Neural progenitor cell (in vitro differentiated cells): ENCODE measurements at regions not wholly inside any gene's neighbourhood (a gene's known extent, or its start where the extent isn't known, plus 50 kb on each side); places are given as distances from the start of the nearest gene placed in this dataset.

Source experiments
- DNase-seq: peaks from one replicate; pipeline ENCODE4 v3.0.0-alpha.2; 2016; ENCODE audit warnings: low spot score
- H2AFZ ChIP-seq: fragments of 200-600 bp; sonication (generic); replicated peaks from 2 replicates; pipeline ENCODE4 v1.6.1; 2016; ENCODE audit warnings: antibody characterized with exemption
- H3F3A ChIP-seq: fragments of 200-600 bp; sonication (generic); 2 replicates; pipeline ENCODE4 v1.6.1; 2016; ENCODE audit warnings: antibody characterized with exemption, low read depth
- H3K27ac ChIP-seq: fragments of 200-600 bp; sonication (generic); 2 replicates; pipeline ENCODE4 v1.5.1; 2016; ENCODE audit warnings: mild to moderate bottlenecking
- H3K27me3 ChIP-seq: fragments of 200-600 bp; sonication (generic); 2 replicates; pipeline ENCODE4 v1.6.1; 2016; ENCODE audit warnings: mild to moderate bottlenecking, moderate library complexity
- H3K36me3 ChIP-seq: fragments of 200-600 bp; sonication (generic); 2 replicates; pipeline ENCODE4 v1.5.1; 2016
- H3K4me1 ChIP-seq: fragments of 200-600 bp; sonication (generic); 2 replicates; pipeline ENCODE4 v1.6.1; 2016; ENCODE audit warnings: mixed run types
- H3K4me2 ChIP-seq: fragments of 200-600 bp; sonication (generic); 2 replicates; pipeline ENCODE4 v1.6.1; 2016
- H3K4me3 ChIP-seq: fragments of 200-600 bp; sonication (generic); 2 replicates; pipeline ENCODE4 v1.5.1; 2016
- H3K79me2 ChIP-seq: fragments of 200-600 bp; sonication (generic); 2 replicates; pipeline ENCODE4 v1.6.1; 2016; ENCODE audit warnings: low read depth
- H3K9ac ChIP-seq: fragments of 200-600 bp; sonication (generic); 2 replicates; pipeline ENCODE4 v1.6.1; 2016
- H3K9me3 ChIP-seq: fragments of 200-600 bp; sonication (generic); 2 replicates; pipeline ENCODE4 v1.5.1; 2016; ENCODE audit warnings: low read depth
- H4K20me1 ChIP-seq: fragments of 200-600 bp; sonication (generic); 2 replicates; pipeline ENCODE4 v1.6.1; 2016; ENCODE audit warnings: low read depth
- H3K27ac Mint-ChIP-seq: 3 replicates; pipeline ENCODE4 v1.8.0; 2021; ENCODE audit warnings: mixed read lengths
- H3K27me3 Mint-ChIP-seq: 2 replicates; pipeline ENCODE4 v1.8.0; 2022; ENCODE audit warnings: low read depth, mild to moderate bottlenecking, inconsistent platforms, moderate library complexity, mixed read lengths; ENCODE audit not compliant: insufficient read depth
- H3K36me3 Mint-ChIP-seq: 3 replicates; pipeline ENCODE4 v1.8.0; 2021; ENCODE audit warnings: mixed read lengths
- H3K4me1 Mint-ChIP-seq: 3 replicates; pipeline ENCODE4 v1.8.0; 2021; ENCODE audit warnings: mixed read lengths
- H3K4me3 Mint-ChIP-seq: 3 replicates; pipeline ENCODE4 v1.8.0; 2021; ENCODE audit warnings: mild to moderate bottlenecking, moderate library complexity, mixed read lengths
- H3K9me3 Mint-ChIP-seq: 3 replicates; pipeline ENCODE4 v1.8.0; 2020; ENCODE audit warnings: mixed read lengths
- EZH2 ChIP-seq: fragments of 200-600 bp; sonication (generic); IDR thresholded peaks from 2 replicates; pipeline ENCODE4 v1.6.1; 2017; ENCODE audit warnings: antibody characterized with exemption, mild to moderate bottlenecking, moderate library complexity
- EZH2phosphoT487 ChIP-seq: fragments of 200-600 bp; sonication (generic); IDR thresholded peaks from 2 replicates; pipeline ENCODE4 v1.6.1; 2017; ENCODE audit warnings: antibody characterized with exemption
- TF ChIP-seq, protein P1 (sequence below): fragments of 200-600 bp; sonication (generic); IDR thresholded peaks from 2 replicates; pipeline ENCODE4 v1.5.1; 2017; ENCODE audit warnings: antibody characterized with exemption, mild to moderate bottlenecking

DNA sequence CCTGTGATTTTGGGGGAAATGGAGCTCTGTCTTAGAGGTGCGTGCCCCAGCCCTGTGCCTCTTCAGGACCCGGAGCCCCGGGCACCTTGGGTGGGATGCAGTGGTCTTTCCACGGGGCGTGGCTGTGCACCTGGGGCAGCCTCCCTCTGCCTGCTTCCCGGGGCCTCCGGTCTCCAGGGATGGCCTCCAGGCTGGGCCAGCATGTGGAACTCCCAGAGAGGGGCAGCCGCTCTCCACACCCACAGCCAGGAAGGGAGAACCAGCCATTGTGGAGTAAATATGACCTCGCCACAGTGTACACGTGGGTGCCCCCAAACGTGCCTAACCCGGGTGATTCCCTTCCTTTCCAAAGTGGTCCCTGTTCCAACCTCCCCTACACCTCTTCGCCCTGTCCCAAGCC, 52.6 kb downstream of the JAKMIP3 start:
- Mint-ChIP-seq H3K4me1 (peaks cover 17% of the 10 kb centered on the region), H3K27me3 (peaks cover 4% of the 10 kb centered on the region), H3K27ac (no peak overlapping the region), H3K4me3 (no peak overlapping the region), H3K9me3 (no peaks in the 10 kb centered on the region), H3K36me3 (no peaks in the 10 kb centered on the region)
- Histone ChIP-seq H3F3A (no peaks in the 10 kb centered on the region), H3K4me2 (no peak overlapping the region), H3K9me3 (no peaks in the 10 kb centered on the region), H3K79me2 (no peaks in the 10 kb centered on the region), H3K4me1 (peaks cover 4% of the 10 kb centered on the region), H3K9ac (no peak overlapping the region), H3K36me3 (no peaks in the 10 kb centered on the region), H3K27me3 (no peaks in the 10 kb centered on the region), H3K4me3 (no peak overlapping the region), H4K20me1 (no peaks in the 10 kb centered on the region), H3K27ac (no peak overlapping the region), H2AFZ (no peak overlapping the region)
- TF ChIP-seq, protein P1, sequence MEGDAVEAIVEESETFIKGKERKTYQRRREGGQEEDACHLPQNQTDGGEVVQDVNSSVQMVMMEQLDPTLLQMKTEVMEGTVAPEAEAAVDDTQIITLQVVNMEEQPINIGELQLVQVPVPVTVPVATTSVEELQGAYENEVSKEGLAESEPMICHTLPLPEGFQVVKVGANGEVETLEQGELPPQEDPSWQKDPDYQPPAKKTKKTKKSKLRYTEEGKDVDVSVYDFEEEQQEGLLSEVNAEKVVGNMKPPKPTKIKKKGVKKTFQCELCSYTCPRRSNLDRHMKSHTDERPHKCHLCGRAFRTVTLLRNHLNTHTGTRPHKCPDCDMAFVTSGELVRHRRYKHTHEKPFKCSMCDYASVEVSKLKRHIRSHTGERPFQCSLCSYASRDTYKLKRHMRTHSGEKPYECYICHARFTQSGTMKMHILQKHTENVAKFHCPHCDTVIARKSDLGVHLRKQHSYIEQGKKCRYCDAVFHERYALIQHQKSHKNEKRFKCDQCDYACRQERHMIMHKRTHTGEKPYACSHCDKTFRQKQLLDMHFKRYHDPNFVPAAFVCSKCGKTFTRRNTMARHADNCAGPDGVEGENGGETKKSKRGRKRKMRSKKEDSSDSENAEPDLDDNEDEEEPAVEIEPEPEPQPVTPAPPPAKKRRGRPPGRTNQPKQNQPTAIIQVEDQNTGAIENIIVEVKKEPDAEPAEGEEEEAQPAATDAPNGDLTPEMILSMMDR, result no peak
- TF ChIP-seq EZH2phosphoT487 (no peak), EZH2 (no peak)
- no peak for DNase-seq

DNA sequence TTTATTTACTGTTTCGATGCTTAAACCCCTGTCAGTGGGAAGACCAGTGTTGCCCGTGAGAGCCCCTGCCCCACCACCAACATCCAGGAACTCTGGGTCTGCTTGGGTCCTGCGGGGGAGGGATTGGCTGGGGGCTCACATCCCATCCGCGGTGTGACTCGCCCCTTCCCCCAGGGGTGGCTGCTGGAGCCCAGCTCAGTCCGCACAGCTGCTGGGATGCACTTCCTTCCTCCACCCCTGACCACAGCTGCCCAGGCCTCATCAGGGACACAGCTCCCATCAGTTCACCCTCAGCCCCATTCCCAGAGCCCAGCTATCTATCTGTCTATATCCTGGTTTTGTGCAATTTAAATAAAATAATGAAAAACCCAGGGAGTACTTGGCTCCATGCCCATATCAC, 54.5 kb downstream of the JAKMIP3 start:
- no peaks in the 10 kb centered on the region for H3K79me2 ChIP-seq
- Mint-ChIP-seq H3K27ac (no peak overlapping the region), H3K4me1 (peaks cover 14% of the 10 kb centered on the region), H3K36me3 (no peaks in the 10 kb centered on the region), H3K27me3 (no peaks in the 10 kb centered on the region), H3K9me3 (no peaks in the 10 kb centered on the region), H3K4me3 (no peak overlapping the region)
- no peak overlapping the region for H2AFZ ChIP-seq
- no peak overlapping the region for H3K27ac ChIP-seq
- H4K20me1 ChIP-seq, result no peaks in the 10 kb centered on the region
- DNase-seq, result no peak
- TF ChIP-seq EZH2phosphoT487, result no peak
- H3K9me3 ChIP-seq, result no peaks in the 10 kb centered on the region
- H3K27me3 ChIP-seq, result no peaks in the 10 kb centered on the region
- H3F3A ChIP-seq, result no peaks in the 10 kb centered on the region
- H3K36me3 ChIP-seq, result no peaks in the 10 kb centered on the region
- no peak overlapping the region for H3K9ac ChIP-seq
- H3K4me3 ChIP-seq, result no peak overlapping the region
- H3K4me1 ChIP-seq, result peaks cover 4% of the 10 kb centered on the region
- H3K4me2 ChIP-seq, result no peak overlapping the region

GRCh38 chr10:132120734-132121510, 55.2 kb downstream of the JAKMIP3 start:
- no peak for DNase-seq
- Mint-ChIP-seq H3K9me3 (no peaks in the 10 kb centered on the region), H3K4me3 (no peak overlapping the region), H3K36me3 (no peaks in the 10 kb centered on the region), H3K27ac (peak overlapping the region; percentile 53), H3K4me1 (peaks cover 12% of the 10 kb centered on the region), H3K27me3 (no peaks in the 10 kb centered on the region)
- no peak overlapping the region for H2AFZ ChIP-seq
- no peaks in the 10 kb centered on the region for H3K9me3 ChIP-seq
- no peak overlapping the region for H3K4me3 ChIP-seq
- H3K79me2 ChIP-seq, result no peaks in the 10 kb centered on the region
- H3K4me1 ChIP-seq, result peaks cover 4% of the 10 kb centered on the region
- H3K36me3 ChIP-seq, result no peaks in the 10 kb centered on the region
- H3K27me3 ChIP-seq, result no peaks in the 10 kb centered on the region
- H3K27ac ChIP-seq, result no peak overlapping the region
- TF ChIP-seq, protein P1, result no peak
- TF ChIP-seq EZH2phosphoT487, result no peak
- TF ChIP-seq EZH2, result no peak
- no peaks in the 10 kb centered on the region for H3F3A ChIP-seq
- no peaks in the 10 kb centered on the region for H4K20me1 ChIP-seq
- H3K4me2 ChIP-seq, result no peak overlapping the region
- H3K9ac ChIP-seq, result no peak overlapping the region

DNA sequence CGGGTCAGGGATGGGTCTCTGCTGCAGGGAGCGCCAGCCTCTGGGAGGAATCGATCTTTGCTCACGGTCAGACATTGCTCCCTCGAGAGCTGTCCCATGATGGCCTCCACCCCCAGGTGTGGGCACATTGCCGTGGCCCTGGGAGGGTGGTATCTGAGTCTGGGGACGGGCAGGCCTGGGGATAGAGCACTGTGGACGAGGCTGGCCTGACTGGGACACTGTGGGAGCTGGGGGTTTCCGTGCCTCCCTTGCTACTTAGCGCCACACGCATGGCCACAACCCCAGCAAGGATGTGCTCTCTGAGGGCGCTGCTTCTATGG, 55.7 kb downstream of the JAKMIP3 start:
- DNase-seq, result no peak
- peaks cover 4% of the 10 kb centered on the region for H3K4me1 ChIP-seq
- no peaks in the 10 kb centered on the region for H3K36me3 Mint-ChIP-seq

More for the DNA sequence above, 55.7 kb downstream of the JAKMIP3 start:
- no peak overlapping the region for H3K4me2 ChIP-seq
- H3K9me3 ChIP-seq, result no peaks in the 10 kb centered on the region
- H3K27me3 ChIP-seq, result no peaks in the 10 kb centered on the region
- H3K4me3 ChIP-seq, result no peak overlapping the region
- no peak overlapping the region for H2AFZ ChIP-seq
- H3K4me3 Mint-ChIP-seq, result no peak overlapping the region
- no peak overlapping the region for H3K9ac ChIP-seq
- no peak for TF ChIP-seq EZH2
- TF ChIP-seq, protein P1, result no peak
- TF ChIP-seq EZH2phosphoT487, result no peak
- H3K4me1 Mint-ChIP-seq, result peaks cover 12% of the 10 kb centered on the region
- H3K27me3 Mint-ChIP-seq, result no peaks in the 10 kb centered on the region
- no peak overlapping the region for H3K27ac ChIP-seq
- no peaks in the 10 kb centered on the region for H3F3A ChIP-seq
- no peaks in the 10 kb centered on the region for H3K9me3 Mint-ChIP-seq
- no peak overlapping the region for H3K27ac Mint-ChIP-seq
- H4K20me1 ChIP-seq, result no peaks in the 10 kb centered on the region
- no peaks in the 10 kb centered on the region for H3K79me2 ChIP-seq
- H3K36me3 ChIP-seq, result no peaks in the 10 kb centered on the region
